Right kidney (tissue), 1 donor: ENCODE measurements at regions not wholly inside any gene's neighbourhood (a gene's known extent, or its start where the extent isn't known, plus 50 kb on each side); places are given as distances from the start of the nearest gene placed in this dataset.

Experiments used
- DNase-seq: peaks from one replicate; pipeline ENCODE4 v3.0.0-alpha.2; 2016

GRCh38 chr1:229825042-229825441, 199.0 kb downstream of the URB2 start:
- DNase-seq, result no peak

- no peak for DNase-seq
Measured at GRCh38 chr1:229828461-229828860, 202.4 kb downstream of the URB2 start.

- no peak for DNase-seq
Measured at GRCh38 chr1:229832695-229833094, 206.6 kb downstream of the URB2 start.

- DNase-seq, result no peak
Measured at GRCh38 chr1:229834230-229834629, 208.2 kb downstream of the URB2 start.

- DNase-seq, result no peak
Measured at GRCh38 chr1:229835226-229835625, 209.2 kb downstream of the URB2 start.

GRCh38 chr1:229836324-229836723, 210.3 kb downstream of the URB2 start:
- DNase-seq, result no peak

GRCh38 chr1:229838204-229838603, 212.2 kb downstream of the URB2 start:
- DNase-seq, result no peak

- no peak for DNase-seq
Measured at GRCh38 chr1:229839800-229840199, 213.8 kb downstream of the URB2 start.

GRCh38 chr1:229841230-229841629, 215.2 kb downstream of the URB2 start:
- no peak for DNase-seq

GRCh38 chr1:229842302-229843255, 216.5 kb downstream of the URB2 start:
- DNase-seq, result no peak

GRCh38 chr1:229843627-229844238, 217.7 kb downstream of the URB2 start:
- no peak for DNase-seq

GRCh38 chr1:229844675-229845074, 218.6 kb downstream of the URB2 start:
- no peak for DNase-seq

GRCh38 chr1:229845410-229846138, 219.5 kb downstream of the URB2 start:
- no peak for DNase-seq

GRCh38 chr1:229846351-229846750, 220.3 kb downstream of the URB2 start:
- DNase-seq, result no peak

- no peak for DNase-seq
Measured at GRCh38 chr1:229848752-229849677, 218.0 kb upstream of the GALNT2 start.

- DNase-seq, result no peak
Measured at GRCh38 chr1:229851511-229851910, 215.5 kb upstream of the GALNT2 start.

- DNase-seq, result no peak
Measured at GRCh38 chr1:229853751-229854150, 213.3 kb upstream of the GALNT2 start.

- DNase-seq, result no peak
Measured at GRCh38 chr1:229854620-229855019, 212.4 kb upstream of the GALNT2 start.

- no peak for DNase-seq
Measured at GRCh38 chr1:229856009-229856650, 210.9 kb upstream of the GALNT2 start.

- DNase-seq, result no peak
Measured at GRCh38 chr1:229857585-229857984, 209.5 kb upstream of the GALNT2 start.

GRCh38 chr1:229859026-229859425, 208.0 kb upstream of the GALNT2 start:
- DNase-seq, result no peak
